ENCODE measurements at regions not wholly inside any gene's neighbourhood (a gene's known extent, or its start where the extent isn't known, plus 50 kb on each side); places are given as distances from the start of the nearest gene placed in this dataset.

DNA sequence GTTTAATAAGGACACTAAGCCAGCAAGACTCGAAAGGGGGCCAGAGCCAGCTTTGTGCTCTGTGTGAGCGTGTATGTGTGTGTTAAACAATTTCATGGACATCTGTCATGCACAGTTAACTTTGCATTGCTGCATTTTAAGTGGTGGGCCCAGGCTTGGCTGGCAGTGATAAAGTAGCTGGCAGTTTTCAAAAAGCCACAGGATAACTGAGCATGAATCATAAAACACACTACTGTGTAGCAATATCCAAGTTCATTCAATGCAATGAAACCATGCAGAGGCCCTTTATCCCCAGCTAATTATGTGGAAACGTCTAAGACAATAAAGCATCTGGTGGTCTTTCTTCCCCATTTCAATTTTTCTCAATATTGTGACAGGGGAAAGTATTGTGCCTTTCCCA, 132.9 kb downstream of the NKX6-1 start:
- ATAC-seq (no peak), DNase-seq (no peak)
- Histone ChIP-seq H3K36me3 (no peaks in the 10 kb centered on the region), H3K4me1 (no peaks in the 10 kb centered on the region), H3K27me3 (ENCODE audit: low read depth) (no peaks in the 10 kb centered on the region), H3K9me3 (no peaks in the 10 kb centered on the region), H3K4me3 (no peak overlapping the region), H3K27ac (no peak overlapping the region)
- TF ChIP-seq, protein P1, sequence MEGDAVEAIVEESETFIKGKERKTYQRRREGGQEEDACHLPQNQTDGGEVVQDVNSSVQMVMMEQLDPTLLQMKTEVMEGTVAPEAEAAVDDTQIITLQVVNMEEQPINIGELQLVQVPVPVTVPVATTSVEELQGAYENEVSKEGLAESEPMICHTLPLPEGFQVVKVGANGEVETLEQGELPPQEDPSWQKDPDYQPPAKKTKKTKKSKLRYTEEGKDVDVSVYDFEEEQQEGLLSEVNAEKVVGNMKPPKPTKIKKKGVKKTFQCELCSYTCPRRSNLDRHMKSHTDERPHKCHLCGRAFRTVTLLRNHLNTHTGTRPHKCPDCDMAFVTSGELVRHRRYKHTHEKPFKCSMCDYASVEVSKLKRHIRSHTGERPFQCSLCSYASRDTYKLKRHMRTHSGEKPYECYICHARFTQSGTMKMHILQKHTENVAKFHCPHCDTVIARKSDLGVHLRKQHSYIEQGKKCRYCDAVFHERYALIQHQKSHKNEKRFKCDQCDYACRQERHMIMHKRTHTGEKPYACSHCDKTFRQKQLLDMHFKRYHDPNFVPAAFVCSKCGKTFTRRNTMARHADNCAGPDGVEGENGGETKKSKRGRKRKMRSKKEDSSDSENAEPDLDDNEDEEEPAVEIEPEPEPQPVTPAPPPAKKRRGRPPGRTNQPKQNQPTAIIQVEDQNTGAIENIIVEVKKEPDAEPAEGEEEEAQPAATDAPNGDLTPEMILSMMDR (IDR thresholded peaks at IDR 0.05) = no peak
- intact Hi-C loops (cut with DNase I) = no loop called here

DNA sequence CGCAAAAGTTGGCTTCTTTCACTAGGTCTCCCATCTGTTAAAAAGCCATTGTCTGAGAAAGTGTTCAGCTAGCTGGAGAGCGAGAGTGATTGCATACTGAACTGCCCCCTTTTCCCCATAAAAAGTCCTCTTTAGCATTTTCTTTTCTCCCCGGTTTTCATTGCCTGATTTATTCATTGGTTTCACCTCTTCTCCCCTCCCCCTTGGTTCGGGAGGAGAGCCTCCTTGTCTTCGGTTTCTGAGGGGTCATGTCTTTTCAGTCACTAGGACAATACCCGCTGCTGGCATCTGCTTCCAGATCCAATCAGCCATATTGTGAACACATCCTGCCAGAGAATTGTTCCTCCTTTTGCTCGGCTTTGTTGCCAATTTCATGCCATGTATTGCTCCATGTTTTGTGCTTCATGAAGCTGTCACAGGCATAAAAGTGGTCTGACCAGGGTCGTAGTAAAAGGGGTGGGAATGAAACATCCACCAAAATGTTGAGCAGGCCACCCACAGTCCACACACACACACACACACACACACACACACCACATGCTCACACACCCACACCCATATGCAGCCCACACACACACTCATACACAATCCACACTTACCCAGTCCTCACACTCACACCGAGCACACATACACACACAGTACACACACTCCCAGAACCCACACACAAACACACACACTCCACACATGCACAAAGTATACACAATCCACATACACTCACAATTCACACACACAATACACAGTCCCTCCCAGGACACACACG, 136.0 kb downstream of the NKX6-1 start:
- DNase-seq = no peak
- no peaks in the 10 kb centered on the region for H3K27me3 ChIP-seq (ENCODE audit: low read depth)
- no peak for ATAC-seq
- H3K36me3 ChIP-seq = no peaks in the 10 kb centered on the region
- no peak overlapping the region for H3K27ac ChIP-seq
- H3K4me1 ChIP-seq = no peaks in the 10 kb centered on the region
- TF ChIP-seq, protein P1 (IDR thresholded peaks at IDR 0.05) = no peak
- no peaks in the 10 kb centered on the region for H3K9me3 ChIP-seq
- no peak overlapping the region for H3K4me3 ChIP-seq
- intact Hi-C loops (cut with DNase I) = no loop called here

DNA sequence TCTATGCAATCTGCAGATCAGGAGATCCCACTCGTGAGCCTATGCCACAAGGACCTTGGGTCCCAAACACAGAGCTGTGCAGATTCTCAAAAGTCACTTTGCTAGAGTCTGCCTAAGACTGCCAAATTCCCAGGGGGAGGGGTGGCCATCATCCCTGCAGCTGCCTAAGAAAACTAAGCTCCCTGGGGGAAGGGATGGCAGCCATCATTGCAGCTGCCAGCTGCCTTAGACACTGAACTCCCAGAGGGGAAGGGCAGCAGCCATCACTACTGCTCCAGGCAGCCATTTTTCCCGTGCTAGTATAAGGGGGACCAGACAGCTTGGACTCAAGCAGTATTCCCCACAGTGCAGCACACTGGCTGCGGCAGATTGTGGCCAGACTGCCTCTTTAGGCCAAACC, 156.9 kb downstream of the NKX6-1 start:
- DNase-seq (no peak), ATAC-seq (no peak)
- Histone ChIP-seq H3K4me3 (no peak overlapping the region), H3K4me1 (no peaks in the 10 kb centered on the region), H3K9me3 (peaks cover 14% of the 10 kb centered on the region), H3K36me3 (no peaks in the 10 kb centered on the region), H3K27me3 (ENCODE audit: low read depth) (no peaks in the 10 kb centered on the region), H3K27ac (no peak overlapping the region)
- intact Hi-C loops (cut with DNase I) = no loop called here
- TF ChIP-seq, protein P1 (IDR thresholded peaks at IDR 0.05) = no peak

DNA sequence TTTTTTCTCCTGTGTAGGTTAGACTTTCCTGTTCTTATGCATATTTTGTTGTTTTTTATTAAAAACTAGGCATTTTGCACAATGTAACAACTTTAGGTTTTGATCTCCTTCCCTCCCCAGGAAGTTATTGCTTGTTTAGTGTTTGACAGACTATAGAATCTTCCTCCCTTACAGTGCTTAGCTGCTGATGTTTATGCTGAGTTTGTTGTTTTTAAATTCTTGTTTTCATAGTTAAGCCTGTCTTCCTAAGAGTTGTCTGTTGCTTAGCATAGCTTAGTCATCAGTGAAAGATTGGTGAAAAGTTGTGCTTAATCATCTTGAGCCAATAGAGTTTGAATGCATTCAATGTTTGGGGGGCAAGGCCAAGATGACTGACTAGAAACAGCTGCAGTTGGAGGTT, 157.5 kb downstream of the NKX6-1 start:
- no peak for ATAC-seq
- DNase-seq = no peak
- Histone ChIP-seq H3K36me3 (no peaks in the 10 kb centered on the region), H3K27ac (no peak overlapping the region), H3K27me3 (ENCODE audit: low read depth) (no peaks in the 10 kb centered on the region), H3K4me3 (no peak overlapping the region), H3K4me1 (no peaks in the 10 kb centered on the region), H3K9me3 (peaks cover 14% of the 10 kb centered on the region)
- intact Hi-C loops (cut with DNase I) = no loop called here
- TF ChIP-seq, protein P1 (IDR thresholded peaks at IDR 0.05) = no peak

DNA sequence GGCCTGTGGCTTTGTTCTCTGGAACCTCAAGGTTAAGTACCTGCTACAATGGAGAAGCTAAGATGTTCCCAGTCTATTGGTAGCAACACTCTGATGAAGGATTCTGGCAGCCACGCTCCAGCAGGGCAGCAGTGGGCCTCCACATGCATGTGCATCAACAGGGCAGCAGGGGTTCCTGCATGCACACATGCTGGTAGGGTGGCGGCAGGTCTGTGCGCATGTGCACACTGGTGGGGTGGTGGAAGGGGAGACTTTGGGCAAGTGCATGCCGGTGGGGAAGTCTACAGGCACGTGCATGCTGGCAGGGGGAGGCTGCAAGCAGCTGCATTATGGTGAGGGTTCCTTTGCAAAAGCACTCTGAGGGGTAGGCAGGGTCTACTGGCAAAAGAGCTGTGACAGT, 160.7 kb downstream of the NKX6-1 start:
- Histone ChIP-seq H3K36me3 (no peaks in the 10 kb centered on the region), H3K4me1 (no peaks in the 10 kb centered on the region), H3K27ac (no peak overlapping the region), H3K9me3 (peaks cover 6% of the 10 kb centered on the region), H3K27me3 (ENCODE audit: low read depth) (no peaks in the 10 kb centered on the region), H3K4me3 (no peak overlapping the region)
- intact Hi-C loops (cut with DNase I) = no loop called here
- TF ChIP-seq, protein P1 (IDR thresholded peaks at IDR 0.05) = no peak
- no peak for DNase-seq
- no peak for ATAC-seq
